ENCODE measurements at regions not wholly inside any gene's neighbourhood (a gene's known extent, or its start where the extent isn't known, plus 50 kb on each side); places are given as distances from the start of the nearest gene placed in this dataset.

DNA sequence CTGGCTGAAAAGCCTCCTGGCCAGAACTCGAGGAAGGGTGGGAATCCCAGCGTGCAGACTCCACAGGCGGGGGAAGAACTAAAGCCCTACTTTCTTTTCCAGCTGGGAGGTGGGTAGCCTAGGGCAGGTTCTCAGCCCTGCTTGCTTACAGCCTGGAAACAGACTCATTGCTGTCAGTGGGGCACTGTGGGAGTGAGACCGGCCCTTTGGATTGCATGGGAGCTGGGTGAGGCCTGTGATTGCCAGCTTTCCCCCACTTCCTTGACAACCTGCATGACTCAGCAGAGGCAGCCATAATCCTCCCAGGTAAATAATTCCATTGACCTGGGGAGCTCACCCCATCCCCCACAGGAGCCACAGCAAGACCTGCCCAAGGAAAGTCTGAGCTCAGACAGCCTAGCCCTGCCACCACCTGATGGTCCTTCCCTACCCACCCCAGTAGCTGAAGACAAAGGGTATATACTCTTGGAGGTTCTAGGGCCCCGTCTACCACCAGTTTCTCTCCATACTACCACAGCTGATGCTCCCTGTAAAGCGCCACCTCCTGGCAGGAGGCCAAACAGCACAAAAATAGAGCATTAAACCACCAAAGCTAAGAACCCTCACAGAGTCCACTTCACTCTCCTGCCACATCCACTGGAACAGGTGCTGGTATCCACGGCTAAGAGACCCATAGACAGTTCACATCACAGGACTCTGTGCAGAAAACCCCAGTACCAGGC lies 294.1 kb downstream of the SEC23A start:
- DNase-seq (ENCODE audit: low read depth, low spot score): no peak
- Histone ChIP-seq H3K4me3 (ENCODE audit: low read depth, low read length) (no peak overlapping the region), H3K9me3 (ENCODE audit: control insufficient read depth, insufficient read depth, low read length) (no peaks in the 10 kb centered on the region), H3K27ac (ENCODE audit: low read depth, low read length) (no peak overlapping the region), H3K27me3 (ENCODE audit: control insufficient read depth, insufficient read depth, low read length) (no peaks in the 10 kb centered on the region)
- POLR2A ChIA-PET: no interaction called here
- no peak for TF ChIP-seq CTCF (IDR thresholded peaks at IDR 0.05; ENCODE audit: low read depth, low read length)
- CTCF ChIA-PET: no interaction called here

GRCh38 chr14:38799671-38800070 lies 303.4 kb downstream of the SEC23A start:
- POLR2A ChIA-PET: no interaction called here
- no peak for DNase-seq (ENCODE audit: low read depth, low spot score)
- Histone ChIP-seq H3K9me3 (ENCODE audit: control insufficient read depth, insufficient read depth, low read length) (no peaks in the 10 kb centered on the region), H3K4me3 (ENCODE audit: low read depth, low read length) (no peak overlapping the region), H3K27ac (ENCODE audit: low read depth, low read length) (no peak overlapping the region), H3K27me3 (ENCODE audit: control insufficient read depth, insufficient read depth, low read length) (no peaks in the 10 kb centered on the region)
- TF ChIP-seq CTCF (IDR thresholded peaks at IDR 0.05; ENCODE audit: low read depth, low read length): no peak
- CTCF ChIA-PET: no interaction called here

GRCh38 chr14:38794677-38795076 lies 308.4 kb downstream of the SEC23A start:
- POLR2A ChIA-PET: no interaction called here
- TF ChIP-seq CTCF (IDR thresholded peaks at IDR 0.05; ENCODE audit: low read depth, low read length): no peak
- H3K9me3 ChIP-seq (ENCODE audit: control insufficient read depth, insufficient read depth, low read length): no peaks in the 10 kb centered on the region
- no peak for DNase-seq (ENCODE audit: low read depth, low spot score)
- CTCF ChIA-PET: no interaction called here
- H3K4me3 ChIP-seq (ENCODE audit: low read depth, low read length): no peak overlapping the region
- no peak overlapping the region for H3K27ac ChIP-seq (ENCODE audit: low read depth, low read length)
- no peaks in the 10 kb centered on the region for H3K27me3 ChIP-seq (ENCODE audit: control insufficient read depth, insufficient read depth, low read length)

- no peak for TF ChIP-seq CTCF (IDR thresholded peaks at IDR 0.05; ENCODE audit: low read depth, low read length)
- ChIA-PET CTCF (no interaction called here), POLR2A (no interaction called here)
- Histone ChIP-seq H3K4me3 (ENCODE audit: low read depth, low read length) (no peak overlapping the region), H3K27me3 (ENCODE audit: control insufficient read depth, insufficient read depth, low read length) (no peaks in the 10 kb centered on the region), H3K9me3 (ENCODE audit: control insufficient read depth, insufficient read depth, low read length) (no peaks in the 10 kb centered on the region), H3K27ac (ENCODE audit: low read depth, low read length) (no peak overlapping the region)
- DNase-seq (ENCODE audit: low read depth, low spot score): no peak
Measured at GRCh38 chr14:38791862-38792261, 311.2 kb downstream of the SEC23A start.

- no peak for TF ChIP-seq CTCF (IDR thresholded peaks at IDR 0.05; ENCODE audit: low read depth, low read length)
- no peak for DNase-seq (ENCODE audit: low read depth, low spot score)
- CTCF ChIA-PET: no interaction called here
- POLR2A ChIA-PET: no interaction called here
- Histone ChIP-seq H3K27ac (ENCODE audit: low read depth, low read length) (no peak overlapping the region), H3K27me3 (ENCODE audit: control insufficient read depth, insufficient read depth, low read length) (no peaks in the 10 kb centered on the region), H3K4me3 (ENCODE audit: low read depth, low read length) (no peak overlapping the region), H3K9me3 (ENCODE audit: control insufficient read depth, insufficient read depth, low read length) (no peaks in the 10 kb centered on the region)
Measured at GRCh38 chr14:38790916-38791315, 312.1 kb downstream of the SEC23A start.
